HG03378 (cell line): ENCODE measurements at regions not wholly inside any gene's neighbourhood (a gene's known extent, or its start where the extent isn't known, plus 50 kb on each side); places are given as distances from the start of the nearest gene placed in this dataset.
"Not testable (repeated sequence)": the region's sequence is repeated elsewhere in the genome, so short reads cannot be mapped to it uniquely, and the experiment has no call there.

Experiments
- ATAC-seq: cut with Tn5 transposase; IDR thresholded peaks from one replicate; pipeline ENCODE4 v1.9.1; 2021; ENCODE audit warnings: mild to moderate bottlenecking, moderate library complexity; ENCODE audit not compliant: unreplicated experiment

DNA sequence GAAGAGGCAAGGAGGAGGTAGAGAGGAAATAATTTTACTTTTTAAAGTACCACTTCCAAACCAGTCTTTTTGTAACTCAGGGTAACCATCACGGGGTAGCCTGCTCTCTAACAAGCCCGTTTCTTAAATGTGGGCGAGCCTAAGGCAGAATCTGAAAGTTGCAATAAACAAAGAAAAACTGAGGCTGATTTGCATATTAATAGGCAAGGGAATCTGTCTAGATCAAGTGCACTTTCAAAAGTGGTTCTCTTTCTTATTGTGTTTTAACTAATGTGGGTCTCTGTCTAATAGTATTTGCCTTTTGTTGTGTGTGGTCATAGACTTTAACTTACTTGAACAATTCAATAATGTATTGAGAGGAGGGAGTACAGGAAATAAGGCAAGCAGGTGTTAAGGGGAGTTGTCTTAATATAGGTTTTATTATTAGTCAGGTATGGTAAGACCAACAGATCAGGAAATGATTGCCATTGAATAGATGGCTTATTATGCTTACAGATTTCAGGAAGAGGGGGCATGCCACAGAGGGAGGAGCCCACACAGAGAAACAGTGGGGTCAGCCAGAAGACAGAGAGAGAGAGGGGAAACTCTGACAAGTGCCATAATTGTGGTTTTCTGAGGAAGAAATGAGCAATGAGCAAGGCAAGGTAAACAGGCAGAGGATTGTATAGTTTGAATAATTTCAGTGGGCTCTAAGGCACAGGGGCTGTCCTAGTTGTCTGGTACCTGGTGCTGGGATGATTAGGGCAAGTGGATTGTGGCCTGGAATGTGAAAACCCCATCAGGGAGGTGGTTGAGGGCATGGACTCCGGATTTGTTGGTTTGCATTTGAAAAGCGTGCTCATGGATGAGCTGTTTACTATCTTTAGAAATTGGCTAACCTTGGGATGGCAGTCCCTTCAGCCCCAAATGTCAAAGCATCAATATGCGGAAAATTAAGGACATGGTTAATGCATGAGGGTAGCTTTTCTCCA lies 237.2 kb downstream of the TOX3 start:
- ATAC-seq: no peak

- no peak for ATAC-seq
Measured at GRCh38 chr16:52308051-52308450, 238.9 kb downstream of the TOX3 start.

GRCh38 chr16:52301026-52301425 lies 245.9 kb downstream of the TOX3 start:
- ATAC-seq: no peak

DNA sequence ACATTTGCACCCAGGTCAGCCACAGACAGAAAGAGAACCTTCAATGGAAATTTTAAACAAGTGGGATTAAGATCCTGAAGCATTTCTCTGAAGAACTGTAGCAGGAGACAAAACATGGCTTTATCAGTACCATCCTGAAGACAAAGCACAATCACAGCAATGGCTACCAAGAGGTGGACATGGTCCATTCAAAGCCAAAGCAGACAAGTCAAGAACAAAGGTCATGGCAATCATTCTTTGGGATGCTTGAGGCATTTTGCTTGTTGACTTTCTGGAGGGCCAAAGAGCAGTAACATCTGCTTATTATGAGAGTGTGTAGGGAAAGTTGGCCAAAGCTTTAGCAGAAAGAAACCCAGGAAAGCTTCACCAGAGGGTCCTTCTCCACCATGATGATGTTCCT lies 248.2 kb downstream of the TOX3 start:
- no peak for ATAC-seq

- ATAC-seq: not testable (repeated sequence)
Measured at GRCh38 chr16:52296706-52297315, 250.1 kb downstream of the TOX3 start.

DNA sequence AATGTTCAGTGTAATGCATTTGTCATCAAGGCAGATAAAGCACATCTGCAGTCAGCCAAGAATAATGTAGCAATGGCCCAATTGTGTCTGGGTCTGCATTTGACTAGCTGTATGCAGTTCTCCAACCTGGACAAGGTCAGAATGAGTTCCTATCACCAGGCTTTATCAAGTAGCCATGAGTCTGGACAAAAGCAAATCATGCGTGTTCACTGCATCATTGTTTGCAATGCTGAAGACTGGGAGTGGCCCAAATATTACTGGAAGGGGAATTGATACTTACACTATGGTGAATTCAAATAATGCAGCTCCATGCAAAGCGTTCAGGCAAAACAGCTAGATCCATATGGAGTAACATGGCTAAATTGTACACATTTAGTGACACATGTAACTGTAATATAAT lies 250.9 kb downstream of the TOX3 start:
- no peak for ATAC-seq

- no peak for ATAC-seq
Measured at GRCh38 chr16:52294660-52295059, 252.3 kb downstream of the TOX3 start.

- ATAC-seq: no peak
Measured at GRCh38 chr16:52293204-52293603, 253.7 kb downstream of the TOX3 start.

- ATAC-seq: no peak
Measured at GRCh38 chr16:52283584-52284375, 263.2 kb downstream of the TOX3 start.

DNA sequence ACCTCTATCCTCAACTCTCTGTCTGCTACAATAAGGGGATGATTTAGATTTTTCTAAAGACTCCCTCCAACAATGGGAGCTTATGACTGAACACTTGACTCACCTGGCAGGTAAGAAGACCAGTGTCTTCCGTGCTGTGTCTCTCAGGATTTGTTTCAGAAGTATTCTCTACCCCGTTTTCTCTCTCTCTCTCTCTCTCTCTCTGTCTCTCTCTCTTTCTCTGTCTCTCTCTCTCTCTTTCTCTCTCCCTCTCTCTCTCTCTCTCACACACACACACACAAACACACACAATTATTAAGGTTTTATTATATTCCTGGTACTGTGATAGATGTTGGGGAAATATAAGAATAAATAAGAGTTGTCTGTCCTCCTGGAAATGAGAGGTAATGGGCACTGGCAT lies 263.9 kb downstream of the TOX3 start:
- ATAC-seq: no peak

DNA sequence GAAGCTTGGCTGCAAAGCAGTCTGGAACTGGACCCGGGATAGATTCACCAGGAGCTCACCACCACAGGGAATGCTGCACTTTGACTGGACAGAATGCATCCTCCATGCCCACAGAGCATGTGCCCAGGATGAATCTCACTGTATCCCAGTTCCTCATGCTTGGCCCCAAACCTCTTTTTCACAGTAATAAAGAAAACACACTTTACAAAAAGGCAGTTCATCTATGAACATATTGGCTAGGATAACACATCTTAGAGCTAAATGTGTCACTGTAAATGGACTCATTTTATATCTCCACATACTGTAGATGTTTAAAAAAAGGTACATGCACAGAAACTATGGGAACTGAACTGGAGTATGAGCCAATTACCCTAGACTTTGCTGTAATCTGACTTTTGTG lies 266.9 kb downstream of the TOX3 start:
- ATAC-seq: no peak

GRCh38 chr16:52271088-52271750 lies 275.7 kb downstream of the TOX3 start:
- ATAC-seq: no peak

DNA sequence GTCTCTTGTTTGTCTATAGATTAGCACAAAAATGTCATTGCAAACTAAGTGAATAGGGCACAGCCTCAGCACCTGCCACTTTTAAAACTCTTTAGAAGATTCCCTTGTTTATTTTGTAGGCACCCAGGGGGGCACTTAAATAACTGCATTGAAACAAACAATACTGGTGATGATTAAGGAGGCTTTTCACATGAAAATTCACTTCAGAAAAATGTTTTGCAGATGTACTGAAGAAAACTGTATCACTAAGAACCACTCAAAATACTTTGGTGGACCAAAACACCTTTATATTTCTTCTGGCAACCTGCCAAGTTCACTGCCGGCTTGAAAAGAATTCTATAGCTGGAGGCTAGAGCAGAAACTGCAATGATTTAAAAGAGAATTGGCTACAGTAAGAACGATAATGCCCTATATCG lies 281.5 kb downstream of the TOX3 start:
- no peak for ATAC-seq

GRCh38 chr16:52257534-52257933 lies 289.4 kb downstream of the TOX3 start:
- ATAC-seq: no peak

- no peak for ATAC-seq
Measured at GRCh38 chr16:52256310-52257078, 290.4 kb downstream of the TOX3 start.

- ATAC-seq: no peak
Measured at GRCh38 chr16:52254746-52255145, 292.2 kb downstream of the TOX3 start.

- ATAC-seq: no peak
Measured at GRCh38 chr16:52252680-52253079, 294.3 kb downstream of the TOX3 start.

GRCh38 chr16:52251495-52251894 lies 295.4 kb downstream of the TOX3 start:
- ATAC-seq: no peak

- no peak for ATAC-seq
Measured at GRCh38 chr16:52247737-52248136, 299.2 kb downstream of the TOX3 start.

GRCh38 chr16:52238710-52239109 lies 308.2 kb downstream of the TOX3 start:
- ATAC-seq: no peak
